GM21381 (cell line): ENCODE measurements at regions not wholly inside any gene's neighbourhood (a gene's known extent, or its start where the extent isn't known, plus 50 kb on each side); places are given as distances from the start of the nearest gene placed in this dataset.

Source experiments
- ATAC-seq: cut with Tn5 transposase; IDR thresholded peaks from one replicate; pipeline ENCODE4 v1.9.1; 2021; ENCODE audit warnings: mild to moderate bottlenecking, moderate library complexity; ENCODE audit not compliant: unreplicated experiment

DNA sequence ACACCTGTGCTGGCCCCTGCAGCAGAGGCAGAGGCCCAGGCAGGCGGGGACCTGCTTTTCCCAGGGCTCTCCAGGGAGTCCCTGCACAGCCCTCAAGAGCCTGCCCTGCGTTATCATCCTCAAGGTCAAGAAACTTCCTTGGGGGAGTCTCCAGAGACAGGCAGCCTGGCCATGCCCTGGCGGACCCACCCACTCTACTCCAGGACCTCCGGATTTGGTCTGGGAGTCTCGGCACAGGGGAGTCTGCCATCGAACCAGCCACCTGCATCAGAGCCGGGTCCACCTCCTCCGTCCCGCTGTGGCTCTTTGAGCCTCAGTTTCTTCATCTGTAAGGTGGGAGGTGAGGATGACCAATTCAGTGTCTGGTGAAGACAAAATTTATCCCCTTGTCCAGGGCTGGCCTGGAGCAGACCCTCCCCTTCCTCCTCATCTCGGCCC lies 75.3 kb upstream of the TNRC6C start:
- ATAC-seq: no peak

DNA sequence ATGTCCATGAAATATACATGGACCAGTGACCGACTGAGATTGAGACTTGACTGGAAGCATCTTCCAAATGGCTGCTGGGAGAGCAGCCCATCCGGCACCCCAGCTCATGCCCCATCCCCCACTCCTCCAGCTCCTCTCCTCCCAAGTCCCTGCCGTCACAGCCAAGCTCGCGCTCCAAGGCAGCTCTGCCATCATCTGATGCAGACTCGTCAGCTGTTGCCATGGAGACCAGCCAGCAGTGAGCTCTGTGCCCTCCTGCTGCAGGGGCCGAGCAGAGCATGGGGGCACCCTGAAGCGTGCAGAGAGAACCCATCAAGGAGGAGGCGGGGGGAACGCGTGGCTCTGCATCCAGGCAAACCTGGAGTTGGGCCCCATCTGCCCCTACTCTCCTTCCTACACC lies 74.5 kb upstream of the TNRC6C start:
- ATAC-seq: no peak

DNA sequence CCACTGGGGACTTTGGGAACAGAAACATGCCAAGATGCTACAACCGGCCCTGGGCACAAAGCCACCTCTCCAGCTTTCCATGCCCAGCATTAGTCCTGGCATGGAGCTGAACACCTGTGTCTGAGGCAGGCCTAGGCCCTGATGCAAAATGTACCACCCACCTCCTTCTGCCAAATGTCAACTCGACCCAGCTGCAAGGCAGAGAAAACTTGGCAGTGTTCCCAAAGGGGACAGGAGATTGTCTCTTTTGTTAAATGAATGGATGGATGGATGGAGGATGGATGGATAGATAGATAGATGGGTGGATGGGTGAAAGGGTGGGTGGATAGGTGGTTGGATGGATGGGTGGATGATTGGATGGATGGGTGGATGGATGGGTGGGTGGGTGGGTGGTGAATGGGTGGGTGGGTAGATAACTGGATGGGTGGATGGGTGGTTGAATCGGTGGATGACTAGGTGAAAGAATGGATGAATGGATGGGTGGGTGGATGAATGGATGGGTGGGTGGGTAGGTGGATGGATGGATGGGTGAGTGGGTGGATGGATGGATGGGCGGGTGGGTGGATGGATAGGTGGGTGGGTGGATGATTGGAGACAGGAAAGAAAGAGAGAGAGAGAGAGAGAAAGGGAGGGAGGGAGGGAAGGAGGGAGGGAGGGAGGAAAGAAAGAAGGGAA lies 73.4 kb upstream of the TNRC6C start:
- no peak for ATAC-seq

GRCh38 chr17:77885678-77886386 lies 72.7 kb upstream of the TNRC6C start:
- no peak for ATAC-seq

DNA sequence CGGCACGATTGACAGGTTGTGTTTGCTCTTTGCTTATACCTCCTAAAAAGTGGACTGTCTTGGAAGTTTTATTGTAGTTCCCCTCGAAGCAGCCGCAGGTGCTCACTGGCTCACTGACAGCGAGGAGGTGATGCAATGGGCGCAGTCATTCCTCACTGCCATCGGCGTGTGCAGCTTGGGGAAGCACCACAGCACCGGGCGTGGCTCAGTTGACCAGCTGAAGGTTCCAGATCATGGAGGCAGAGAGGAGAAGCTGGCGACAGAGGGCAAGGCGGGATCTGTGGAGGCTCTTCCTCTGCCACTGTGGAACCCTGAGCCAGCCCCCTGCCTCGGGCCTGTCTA lies 72.1 kb upstream of the TNRC6C start:
- ATAC-seq: no peak

- no peak for ATAC-seq
These were observed 71.4 kb upstream of the TNRC6C start for GRCh38 chr17:77887110-77887463.

- no peak for ATAC-seq
These were observed 70.8 kb upstream of the TNRC6C start for GRCh38 chr17:77887464-77888241.

GRCh38 chr17:77888242-77889134 lies 70.0 kb upstream of the TNRC6C start:
- ATAC-seq: no peak

DNA sequence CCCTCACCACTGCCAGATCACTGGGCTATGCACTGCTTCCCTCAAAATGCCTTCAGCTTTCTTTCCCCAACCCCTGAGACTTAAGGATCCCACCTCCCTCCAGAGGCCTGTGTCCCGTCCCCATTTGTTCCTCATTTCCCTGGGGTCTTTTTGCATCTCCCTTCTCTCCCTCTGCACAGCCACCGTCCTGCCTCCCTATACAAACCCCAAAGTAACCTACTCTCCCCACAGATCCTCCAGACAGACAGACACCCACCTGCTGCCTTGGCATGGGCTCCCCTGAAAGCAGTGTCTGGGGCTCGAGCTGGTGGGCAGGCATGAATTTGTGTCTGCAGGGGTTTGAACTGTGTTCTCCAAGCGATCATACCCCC lies 69.4 kb upstream of the TNRC6C start:
- ATAC-seq: no peak

DNA sequence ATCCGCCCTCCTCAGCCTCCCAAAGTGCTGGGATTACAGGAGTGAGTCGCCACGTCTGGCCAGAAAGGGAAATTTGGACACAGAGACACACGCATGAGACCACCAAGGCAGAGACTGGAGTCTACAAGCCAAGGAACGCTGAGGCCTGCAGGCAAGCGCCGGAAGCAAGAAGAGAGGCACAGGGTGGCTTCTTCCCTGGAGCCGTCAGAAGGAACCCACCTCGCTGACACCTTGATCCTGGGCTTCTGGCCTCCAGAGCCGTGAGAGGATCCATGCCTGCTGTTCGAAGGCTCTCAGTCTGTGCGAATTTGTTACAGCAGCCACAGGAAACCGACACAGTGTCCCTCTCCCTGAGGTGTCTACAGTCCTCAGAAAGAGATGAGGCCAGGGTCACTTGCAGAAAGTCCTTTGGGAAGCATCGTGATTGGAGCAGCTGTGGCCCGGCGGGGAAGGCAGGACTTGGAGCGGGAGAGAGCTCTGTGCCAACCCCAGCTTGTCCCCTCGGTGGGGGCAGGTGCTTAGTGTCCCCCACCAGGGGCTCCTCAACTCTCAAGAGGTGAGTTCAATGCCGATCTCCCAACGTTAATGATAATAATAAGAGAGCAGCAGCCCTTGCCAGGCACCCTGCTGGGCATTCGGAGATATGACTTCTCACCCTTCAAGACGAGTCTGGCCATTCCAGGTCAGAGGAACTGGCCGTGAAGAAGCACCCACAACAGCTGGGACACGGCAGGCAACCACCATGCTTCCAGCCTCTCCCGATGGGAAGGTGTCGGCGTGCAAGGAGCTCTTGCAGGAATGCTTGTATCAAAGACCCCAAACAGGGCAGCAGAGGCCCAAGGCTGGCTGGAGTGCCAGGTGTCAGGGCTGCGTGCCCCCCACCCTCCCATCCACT lies 68.4 kb upstream of the TNRC6C start:
- no peak for ATAC-seq

DNA sequence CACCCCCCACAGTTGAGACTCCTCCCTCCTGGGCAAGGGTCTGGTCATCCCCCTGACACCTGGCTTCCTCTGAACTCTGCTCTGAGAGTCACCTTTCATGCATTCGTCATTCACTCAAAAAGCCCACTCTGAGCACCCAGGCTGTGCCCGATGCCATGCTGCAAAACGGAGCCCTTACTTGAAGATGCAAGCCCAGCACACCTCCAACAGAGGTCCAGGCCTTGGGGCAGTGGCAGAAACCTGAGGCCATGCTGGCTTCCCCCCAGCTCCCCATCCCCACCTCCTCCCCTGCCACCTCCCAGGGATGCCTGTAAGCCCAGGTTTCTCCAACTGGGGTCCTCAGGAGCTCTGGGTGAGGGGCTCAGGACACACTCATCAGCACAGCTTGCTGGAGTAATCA lies 67.7 kb upstream of the TNRC6C start:
- ATAC-seq: no peak

DNA sequence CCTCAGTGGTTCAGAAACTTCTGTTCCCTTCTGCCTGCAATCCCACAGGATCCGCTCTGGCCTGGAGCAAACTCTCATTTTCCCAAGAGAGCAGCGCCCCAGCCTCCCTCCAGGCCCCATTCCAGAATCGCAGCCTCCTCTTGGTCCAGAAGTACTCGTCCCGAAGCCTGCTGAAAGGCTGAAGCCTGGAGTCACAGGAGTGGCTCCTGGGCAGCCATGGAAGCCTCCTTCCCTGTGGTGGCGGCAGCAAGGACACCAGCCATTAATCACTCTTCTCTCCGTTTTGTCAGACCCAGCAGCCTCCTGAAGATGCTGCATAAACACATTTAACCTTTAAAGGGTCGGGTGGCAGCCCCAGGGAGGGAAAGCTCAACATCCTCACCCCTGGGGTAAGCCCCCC lies 66.9 kb upstream of the TNRC6C start:
- ATAC-seq: no peak

DNA sequence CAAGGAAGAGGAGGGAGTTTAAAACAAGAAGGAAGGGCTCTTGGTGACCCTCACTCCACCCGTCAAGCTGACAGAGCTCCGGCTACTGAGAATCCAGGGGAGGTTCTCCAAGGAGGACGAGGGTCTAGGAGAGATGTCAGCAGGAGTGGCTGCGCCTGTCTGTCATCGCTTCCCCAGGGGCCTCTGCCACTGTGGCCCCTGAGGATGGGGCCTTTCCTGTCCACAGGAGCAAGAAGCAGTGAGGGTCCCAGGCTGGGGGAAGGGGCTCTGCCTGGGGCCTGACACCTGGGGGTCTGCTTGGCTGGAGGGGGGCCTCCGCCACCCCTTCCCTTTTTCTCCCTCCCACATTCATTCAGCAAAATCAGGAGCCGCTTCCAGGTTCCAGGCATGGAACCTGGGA lies 66.5 kb upstream of the TNRC6C start:
- ATAC-seq: no peak

GRCh38 chr17:77892469-77893143 lies 65.9 kb upstream of the TNRC6C start:
- no peak for ATAC-seq

GRCh38 chr17:77893144-77894044 lies 65.1 kb upstream of the TNRC6C start:
- ATAC-seq: no peak

DNA sequence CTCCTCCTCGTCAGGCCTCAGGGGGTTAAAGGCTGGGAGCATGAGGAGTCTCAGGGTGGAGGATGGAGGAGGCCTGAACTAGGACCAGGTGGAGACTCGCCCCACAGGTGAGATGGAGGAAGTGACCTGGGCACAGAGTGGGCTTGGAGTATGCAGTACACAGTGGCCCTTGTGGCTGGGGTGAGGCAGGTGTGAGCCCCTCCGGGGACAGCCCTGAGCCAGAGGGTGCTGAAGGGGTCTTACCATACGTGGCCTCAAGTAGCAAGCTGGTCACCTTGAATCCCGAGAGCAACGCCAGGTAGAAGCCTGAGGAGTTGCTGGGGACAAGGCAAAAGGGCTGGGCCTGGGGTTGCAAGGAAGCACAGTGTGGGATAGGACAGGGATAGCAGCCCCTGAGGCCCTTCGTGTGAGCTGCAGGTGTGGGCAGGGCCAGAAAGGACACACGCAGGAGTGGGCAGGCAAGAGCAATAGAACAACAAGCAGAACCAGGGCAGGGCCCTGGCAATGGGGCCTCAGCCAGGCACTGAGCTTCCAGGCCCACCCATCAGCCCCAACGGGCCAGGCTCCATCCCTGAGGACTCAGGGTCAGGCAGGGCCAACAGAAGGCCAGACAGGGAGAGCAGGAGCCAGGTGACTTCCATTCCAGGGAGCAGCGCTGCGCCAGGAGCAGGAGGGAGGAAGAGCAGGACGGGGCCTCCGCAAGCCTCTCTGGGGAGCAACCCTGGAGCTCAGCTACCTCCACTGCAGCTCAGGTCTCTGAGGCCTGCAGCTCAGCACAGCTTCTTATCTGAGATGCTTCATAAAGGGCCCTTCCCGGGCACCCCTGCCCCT lies 64.2 kb upstream of the TNRC6C start:
- ATAC-seq: no peak

DNA sequence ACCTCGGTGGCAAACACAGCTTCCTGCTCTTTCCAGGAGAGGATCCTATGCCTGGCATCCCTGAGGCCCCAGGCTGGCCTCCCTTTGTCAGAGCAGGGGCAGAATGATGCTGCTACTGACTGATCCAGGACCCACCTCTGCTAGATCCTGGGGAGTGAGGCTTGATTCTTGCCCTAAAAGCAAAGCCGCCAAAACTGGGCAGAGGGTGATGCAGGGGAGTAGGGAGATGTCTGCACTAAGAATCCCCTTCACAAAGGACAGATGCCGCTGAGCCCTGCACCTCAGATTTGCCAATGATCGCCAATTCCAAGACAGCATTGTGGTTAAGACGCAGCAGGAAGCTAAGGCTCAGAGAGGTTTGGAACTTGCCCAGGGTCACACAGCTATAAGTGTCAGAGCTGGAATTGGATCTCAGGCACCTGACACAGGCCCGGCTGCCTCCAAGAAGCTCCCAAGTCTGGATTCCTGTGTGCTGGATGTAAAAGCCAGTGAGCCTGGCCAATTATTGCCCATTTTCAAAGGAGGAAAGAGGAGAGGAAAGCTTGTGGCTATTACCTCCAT lies 60.7 kb upstream of the TNRC6C start:
- ATAC-seq: no peak
